Cardiac septum (tissue), 1 donor: ENCODE measurements at regions not wholly inside any gene's neighbourhood (a gene's known extent, or its start where the extent isn't known, plus 50 kb on each side); places are given as distances from the start of the nearest gene placed in this dataset.

ENCODE experiments used
- DNase-seq: peaks from one replicate; pipeline ENCODE4 v3.0.0-alpha.2; 2020; ENCODE audit warnings: low spot score
- intact Hi-C: fragments of 100-400 bp; cut with DNase I; formaldehyde crosslinking; loops from one replicate; pipeline ENCODE4 v1.14.0; 2022
- donor health status: DM: no; HTN: no; CAD: no.

DNA sequence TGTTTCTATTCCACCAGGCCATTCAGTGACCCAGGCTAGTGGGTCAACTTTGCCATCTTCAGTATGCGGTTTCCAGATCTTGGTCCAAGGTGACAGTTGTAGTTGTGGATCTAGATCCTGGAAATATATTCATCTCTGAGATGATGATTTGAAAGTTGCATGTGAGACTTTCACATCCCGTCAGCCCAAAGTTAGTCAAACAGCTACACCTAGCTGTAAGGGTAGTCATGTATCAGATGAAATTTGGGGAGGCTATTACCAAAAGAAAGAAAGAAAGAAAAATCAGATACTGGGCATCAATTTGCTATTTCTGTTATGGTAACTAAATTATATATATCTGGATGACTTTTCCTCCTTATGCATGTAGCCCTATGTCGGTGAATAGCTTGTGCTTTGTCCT lies 259.4 kb upstream of the ARX start:
- intact Hi-C loops = no loop called here
- no peak for DNase-seq

DNA sequence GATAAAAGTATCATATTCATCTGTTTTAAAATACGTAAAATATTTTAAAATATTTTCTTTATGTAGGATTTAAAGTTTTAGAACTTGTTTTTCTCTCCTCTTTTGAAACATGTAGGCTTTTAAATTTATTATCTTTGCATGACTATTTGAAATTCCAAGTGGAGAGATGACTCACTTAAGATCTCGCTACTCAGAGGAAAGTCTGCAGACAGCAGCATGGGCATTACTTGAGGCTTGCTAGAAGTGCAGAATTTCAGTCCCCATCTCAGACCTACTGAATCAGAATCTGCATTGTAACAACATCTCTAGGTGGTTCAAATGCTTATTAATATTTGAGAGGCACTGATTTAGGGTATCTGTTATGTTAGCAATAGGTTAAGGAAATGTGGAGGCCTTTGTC lies 225.7 kb upstream of the ARX start:
- intact Hi-C loops = no loop called here
- no peak for DNase-seq

DNA sequence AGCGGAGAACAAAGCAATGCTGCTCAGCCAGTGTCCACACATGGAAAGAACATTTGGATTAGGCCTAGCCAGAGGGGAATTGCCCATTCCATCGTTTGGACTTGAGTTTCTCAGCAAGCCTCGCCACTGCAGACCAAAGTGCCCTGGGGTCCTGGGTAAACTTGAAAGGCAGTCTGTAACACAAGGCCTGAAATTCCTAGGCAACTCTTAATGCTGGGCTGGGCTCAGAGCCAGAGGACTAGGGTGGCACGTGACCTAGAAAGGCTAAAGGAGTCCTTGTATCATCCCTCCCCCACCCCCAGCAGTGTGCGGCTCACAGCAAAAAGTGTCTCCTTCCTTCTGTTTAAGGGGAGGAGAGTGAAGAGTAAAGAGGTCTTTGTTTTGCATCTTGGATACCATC lies 210.4 kb upstream of the ARX start:
- DNase-seq = no peak
- intact Hi-C loops = no loop called here

DNA sequence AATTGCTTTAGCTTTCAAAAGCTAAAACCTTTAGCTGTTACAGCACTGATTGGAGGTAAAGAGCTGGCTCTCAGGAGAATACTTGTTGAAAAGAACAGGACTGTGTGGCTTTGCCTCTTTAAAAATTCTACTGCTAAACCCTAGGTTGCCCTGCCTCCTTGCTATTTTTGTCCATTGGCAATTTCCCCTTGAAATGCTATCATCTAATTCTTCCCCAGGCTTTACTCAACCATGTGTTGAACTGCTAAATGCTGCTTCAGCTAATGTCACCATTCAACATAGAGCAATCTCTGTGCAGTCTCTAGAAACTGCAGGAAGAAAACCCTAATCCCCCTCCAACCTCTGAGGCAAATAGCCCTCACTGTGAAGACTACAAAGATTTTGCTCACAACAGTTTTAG lies 203.7 kb upstream of the ARX start:
- no peak for DNase-seq

DNA sequence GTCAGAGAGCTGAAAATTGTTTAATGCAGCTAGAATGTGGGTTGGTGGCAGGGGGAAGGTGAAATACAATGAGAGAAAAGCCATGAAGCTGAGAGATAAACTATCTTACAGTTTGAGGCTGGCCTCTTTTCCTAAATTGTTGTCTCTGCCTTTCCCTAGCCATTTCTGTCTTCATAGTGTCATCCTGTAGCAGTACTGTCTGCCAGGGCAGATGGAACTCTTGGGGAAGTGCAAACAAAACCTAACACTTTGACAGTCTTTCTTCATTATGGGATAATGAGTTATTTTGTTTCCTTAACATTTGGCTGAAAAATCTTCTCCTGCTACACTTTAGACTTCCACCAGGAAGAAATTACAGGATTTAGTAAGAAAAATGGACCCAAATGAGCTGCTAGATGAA lies 197.8 kb upstream of the ARX start:
- intact Hi-C loops = no loop called here
- no peak for DNase-seq

More for the DNA sequence above, 203.7 kb upstream of the ARX start:
- intact Hi-C loops = no loop called here

DNA sequence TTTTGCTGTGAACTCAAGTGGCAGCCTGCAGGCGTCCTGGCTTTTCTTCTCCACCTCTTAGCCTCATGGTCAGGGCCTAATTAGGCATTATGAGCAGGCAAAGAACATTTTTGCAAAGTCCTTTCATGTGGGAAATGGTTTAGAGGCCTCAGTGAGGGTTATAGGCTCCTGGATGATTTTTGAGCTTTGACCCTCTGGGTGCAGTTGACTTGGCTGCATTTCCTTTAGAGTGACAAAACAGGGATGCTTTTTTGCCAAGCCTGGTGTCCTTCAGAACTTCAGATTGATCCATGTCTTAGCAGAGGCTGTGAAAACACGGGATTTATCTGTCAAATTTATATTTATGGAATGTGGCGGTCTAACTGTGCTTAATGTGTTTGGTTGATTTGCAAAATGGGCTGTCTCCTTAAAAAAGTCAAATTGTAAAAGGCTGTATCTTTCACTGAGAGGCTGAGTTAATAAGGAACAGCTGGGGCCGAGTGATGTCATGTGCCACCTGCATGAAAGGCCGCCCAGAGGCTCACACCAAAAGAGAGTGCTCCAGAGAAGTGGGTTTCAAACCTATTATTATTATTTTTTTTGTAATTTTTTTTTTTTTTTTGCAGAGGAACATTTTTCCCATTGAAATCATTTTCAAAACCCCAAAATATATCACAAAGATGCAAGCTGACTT lies 192.2 kb upstream of the ARX start:
- intact Hi-C loops = no loop called here

DNA sequence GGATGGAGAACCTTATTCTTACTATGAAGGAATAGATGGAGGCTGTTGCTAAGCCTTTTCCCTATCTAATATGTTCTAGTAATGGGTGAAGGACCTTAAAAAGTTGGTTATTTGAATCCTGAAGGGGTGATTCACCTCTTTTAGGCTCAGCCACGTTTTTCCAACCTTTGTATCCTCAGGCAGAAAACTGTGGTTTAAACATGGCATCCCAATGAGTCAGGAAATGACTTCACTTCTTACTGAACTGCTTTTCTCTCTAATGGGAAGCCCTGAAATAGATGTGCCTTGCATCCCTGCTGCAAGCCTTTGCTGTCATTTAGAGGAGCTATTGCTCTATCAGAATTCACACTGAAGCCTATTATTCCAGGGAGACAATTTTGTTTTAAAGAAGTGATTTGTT lies 191.0 kb upstream of the ARX start:
- DNase-seq = no peak
- intact Hi-C loops = no loop called here

More for the DNA sequence above, 192.2 kb upstream of the ARX start:
- no peak for DNase-seq

DNA sequence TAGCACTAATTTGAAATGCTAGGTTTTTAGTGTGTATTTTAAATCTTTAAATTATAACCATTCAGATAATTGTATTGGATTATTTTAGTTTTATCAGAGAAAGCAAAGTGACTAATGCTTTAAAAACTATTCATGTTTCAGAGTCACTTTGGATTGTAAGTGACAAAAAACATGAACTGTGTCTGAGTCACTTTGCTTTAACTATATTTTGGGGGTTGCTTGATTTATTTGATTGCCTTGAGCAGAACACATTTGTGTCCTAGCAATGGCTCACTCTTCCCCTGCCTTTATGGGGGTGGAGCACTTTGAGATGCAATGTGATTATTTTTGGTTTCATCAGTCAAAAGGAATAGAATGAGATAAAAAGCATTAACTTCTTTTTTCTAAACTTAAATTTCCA lies 188.4 kb upstream of the ARX start:
- intact Hi-C loops = no loop called here

DNA sequence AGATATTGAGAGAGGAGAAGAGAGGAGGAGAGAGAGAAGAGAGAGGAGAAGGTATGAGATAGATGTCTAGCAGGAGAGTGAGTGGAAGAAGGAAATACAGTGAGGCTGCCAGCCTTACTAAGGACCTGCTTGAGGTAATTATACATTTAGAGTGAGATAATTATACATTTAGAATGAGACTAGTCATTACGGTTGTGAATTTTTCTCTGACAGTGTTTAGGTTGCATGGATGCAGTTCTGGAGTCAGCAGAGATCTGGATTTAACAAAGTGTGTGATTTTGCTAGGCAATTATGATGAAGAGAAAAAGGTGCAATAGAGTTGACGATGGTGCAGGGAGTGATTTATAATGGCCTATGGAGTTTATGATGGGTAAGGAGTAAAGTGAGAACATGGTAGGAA lies 187.1 kb upstream of the ARX start:
- no peak for DNase-seq
- intact Hi-C loops = no loop called here

More for the DNA sequence above, 188.4 kb upstream of the ARX start:
- no peak for DNase-seq

DNA sequence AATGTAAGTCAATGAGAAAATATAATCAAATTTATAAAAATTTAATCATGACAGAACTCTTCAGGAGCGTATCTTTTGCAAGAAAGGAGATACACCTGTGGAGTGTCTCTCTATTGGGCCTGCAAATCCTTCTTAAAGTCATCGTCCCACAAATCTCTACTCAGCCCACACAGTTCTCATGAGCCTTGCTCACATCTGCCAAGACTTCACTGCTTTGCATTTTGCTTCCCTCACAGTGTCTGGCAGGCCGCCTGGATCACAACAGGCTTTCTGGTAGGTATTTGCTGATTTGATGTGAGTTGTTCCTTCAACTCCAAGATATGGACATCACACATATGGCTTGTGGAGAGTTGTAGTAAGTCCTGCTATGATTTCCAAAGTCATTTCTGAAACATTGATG lies 183.1 kb upstream of the ARX start:
- intact Hi-C loops = no loop called here
- no peak for DNase-seq

DNA sequence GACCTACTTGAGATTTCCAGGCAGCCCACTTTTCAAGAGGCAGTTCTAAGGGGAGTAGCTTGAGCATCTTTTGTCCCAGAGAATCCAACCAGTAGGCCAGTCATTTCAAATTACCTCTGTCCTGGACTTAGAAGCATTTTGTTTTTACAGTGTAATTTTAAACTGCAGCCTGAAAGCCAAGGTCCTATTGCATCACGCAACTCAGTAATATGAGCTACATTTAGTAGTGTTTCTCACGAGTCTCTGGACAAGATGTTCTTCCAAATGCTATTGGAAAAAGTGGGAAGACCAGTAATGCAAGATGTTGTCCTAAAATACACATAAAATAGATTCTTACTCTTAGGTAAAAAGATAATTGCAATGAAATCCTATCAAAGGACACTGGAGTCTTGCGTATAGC lies 182.5 kb upstream of the ARX start:
- DNase-seq = no peak
- intact Hi-C loops = no loop called here

DNA sequence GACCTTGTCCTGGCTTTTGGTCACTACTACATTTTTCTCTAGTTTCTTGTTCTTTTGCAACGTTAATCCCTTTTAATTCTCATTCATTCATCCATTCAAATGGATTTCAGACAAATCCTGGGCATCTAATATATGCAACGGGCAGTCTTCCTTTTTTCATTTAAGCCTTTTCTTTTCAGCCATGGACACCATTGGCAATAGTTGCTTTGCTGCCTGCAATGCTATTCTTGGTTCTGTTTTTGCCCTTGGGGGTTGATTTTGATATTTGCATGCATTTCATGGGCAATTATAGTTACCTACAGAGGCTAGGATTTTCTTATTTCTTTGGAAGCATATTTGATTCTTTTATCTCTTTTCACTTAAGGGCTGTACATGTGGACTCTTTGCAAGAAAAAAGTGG lies 180.5 kb upstream of the ARX start:
- no peak for DNase-seq
- intact Hi-C loops = no loop called here

DNA sequence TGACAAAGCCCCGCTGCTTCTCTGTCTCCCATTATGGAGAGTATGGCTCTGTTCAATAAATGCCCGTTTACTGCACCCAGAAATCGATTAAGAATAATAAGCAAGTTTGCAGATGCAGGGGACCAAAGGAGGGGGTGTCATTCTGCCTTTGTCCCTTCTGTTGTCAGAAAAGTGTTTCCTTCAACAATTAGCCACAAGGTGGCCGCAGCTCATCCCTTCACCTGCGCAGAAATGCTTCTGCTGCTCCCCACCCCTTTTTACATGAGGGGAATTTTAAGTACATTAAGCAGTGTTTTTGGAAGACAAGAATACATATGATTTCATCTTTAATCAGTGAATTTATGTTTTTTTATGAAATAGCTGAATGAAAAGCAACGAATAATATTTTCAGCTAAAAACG lies 175.6 kb upstream of the ARX start:
- intact Hi-C loops = no loop called here

DNA sequence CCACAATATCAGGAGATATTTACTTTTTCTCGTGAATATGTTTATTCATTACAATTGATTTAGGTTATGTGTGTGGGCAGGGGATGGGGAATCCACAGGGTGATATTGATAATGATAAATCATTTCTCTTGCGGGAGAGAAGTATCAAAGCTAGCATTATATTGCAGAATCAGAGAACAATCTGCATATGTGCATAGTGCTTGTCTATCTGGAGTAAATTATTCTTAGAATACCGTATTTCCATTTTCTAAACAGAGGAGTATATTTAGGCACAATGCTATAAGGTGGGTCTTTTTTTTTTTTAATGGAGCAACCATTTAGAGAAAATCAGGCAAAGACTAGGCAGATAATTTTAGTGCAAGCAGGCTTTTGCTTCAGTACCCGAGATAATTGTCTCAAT lies 166.0 kb upstream of the ARX start:
- intact Hi-C loops = no loop called here
- no peak for DNase-seq

More for the DNA sequence above, 175.6 kb upstream of the ARX start:
- no peak for DNase-seq

DNA sequence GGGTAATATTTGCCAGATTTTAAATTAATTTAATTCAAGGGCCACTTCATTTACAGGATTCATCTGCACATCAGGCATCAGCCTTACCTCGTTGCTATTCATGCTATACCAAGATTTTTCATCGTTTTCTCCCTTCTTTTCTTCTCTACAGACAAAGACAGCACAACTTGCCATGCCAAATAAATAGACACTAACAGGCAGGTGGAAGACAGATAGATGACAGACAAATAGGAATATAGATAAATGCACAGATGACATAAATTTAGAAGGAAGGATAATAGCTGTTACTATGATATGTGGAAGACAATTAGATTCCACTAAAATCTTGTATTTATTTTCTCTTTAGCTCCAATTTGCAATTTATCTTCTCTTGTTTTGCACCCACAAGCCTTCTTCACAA lies 164.5 kb upstream of the ARX start:
- intact Hi-C loops = no loop called here
- DNase-seq = no peak

DNA sequence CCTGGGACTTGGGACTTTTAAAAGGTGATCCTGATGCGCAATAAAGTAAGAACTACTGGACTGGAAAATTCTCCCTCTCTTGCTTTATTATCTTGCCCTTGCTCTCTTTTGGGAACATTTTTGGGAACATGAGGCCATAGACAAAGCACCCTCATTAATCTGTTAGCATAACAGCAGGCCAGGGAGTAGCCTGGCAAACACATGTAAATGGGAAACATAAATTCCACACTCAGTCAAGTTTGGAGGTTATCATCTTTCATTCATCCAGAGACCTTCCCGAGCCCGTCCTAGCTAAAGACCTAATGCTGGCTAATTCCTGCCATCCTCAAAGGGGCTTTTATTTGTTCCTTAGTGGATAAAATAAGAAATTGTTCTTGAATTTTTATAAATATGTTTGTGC lies 162.8 kb upstream of the ARX start:
- intact Hi-C loops = no loop called here
- no peak for DNase-seq

DNA sequence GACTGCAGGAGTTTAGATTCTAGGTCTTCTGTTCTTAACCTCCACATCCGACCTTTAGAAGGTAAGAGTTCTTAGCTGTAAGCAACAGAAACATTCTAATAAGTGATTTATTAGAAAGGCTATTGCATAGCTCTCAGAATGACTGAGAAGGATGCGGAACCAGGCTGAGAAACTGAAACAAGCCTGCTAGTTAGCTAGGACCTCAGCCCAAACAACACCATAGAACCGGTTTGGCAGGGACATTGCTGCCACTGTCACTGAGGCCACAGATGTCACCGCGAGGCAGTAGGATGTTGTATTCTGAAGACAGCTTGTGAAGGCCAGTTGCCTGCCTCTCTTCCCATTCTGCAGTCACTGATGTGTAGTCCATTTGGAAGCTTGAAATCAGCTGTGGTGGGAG lies 160.0 kb upstream of the ARX start:
- intact Hi-C loops = no loop called here
- no peak for DNase-seq

DNA sequence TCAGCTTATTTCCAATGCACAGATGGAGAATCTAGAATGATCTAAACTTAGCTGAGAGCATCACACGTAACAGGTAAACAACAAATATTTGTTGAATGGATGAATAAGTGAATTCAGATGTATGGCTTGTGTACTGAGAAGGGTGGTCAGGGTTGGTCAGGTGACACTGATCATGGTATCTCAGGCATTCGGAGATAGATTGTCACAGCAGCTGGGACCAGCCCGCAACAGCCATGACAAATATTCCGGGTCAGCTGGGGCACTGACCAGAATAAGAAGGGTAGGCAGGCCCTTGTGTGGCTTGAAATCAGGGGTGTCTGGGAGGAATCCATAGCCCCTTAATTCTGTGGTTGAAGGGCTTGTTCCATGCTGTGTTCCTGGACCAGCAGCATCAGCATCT lies 159.4 kb upstream of the ARX start:
- intact Hi-C loops = no loop called here
- no peak for DNase-seq

DNA sequence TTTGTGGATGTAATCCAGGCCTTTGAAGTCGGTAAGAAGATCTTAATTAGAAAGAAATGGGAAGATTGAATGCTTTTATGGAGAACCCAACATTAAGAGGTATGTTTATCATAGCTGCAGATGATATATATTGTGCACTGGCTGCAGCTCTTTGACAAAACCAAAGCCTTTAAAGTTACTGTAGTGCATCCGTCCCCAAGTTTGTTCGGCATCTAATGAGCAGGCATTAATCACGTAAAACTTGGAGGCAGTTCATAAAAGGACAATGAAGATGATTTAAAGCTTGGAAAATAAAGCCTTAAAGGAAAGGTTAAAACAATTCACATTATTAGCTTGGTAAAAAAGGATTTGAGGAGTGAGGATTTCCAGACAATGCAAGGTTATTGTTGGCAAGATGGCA lies 150.8 kb upstream of the ARX start:
- no peak for DNase-seq
- intact Hi-C loops = no loop called here

DNA sequence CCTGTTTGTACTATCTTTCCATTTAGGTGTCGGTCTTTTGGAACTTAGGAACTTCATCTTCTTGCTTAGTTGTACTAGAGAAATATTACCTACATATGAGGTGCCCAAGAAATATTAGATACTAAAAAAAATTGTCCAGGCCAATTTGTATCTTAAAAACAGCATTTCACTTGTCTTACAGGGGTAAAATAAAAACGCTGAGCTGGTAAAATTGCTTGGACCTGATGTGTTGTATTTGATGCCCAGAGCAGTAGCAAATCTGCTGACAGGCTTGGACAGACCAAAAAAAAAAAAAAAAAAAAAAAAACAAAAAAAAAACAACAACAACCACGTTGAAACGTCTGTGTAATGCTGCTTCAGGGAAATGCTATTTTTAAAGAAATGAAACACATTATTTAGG lies 150.4 kb upstream of the ARX start:
- intact Hi-C loops = no loop called here

DNA sequence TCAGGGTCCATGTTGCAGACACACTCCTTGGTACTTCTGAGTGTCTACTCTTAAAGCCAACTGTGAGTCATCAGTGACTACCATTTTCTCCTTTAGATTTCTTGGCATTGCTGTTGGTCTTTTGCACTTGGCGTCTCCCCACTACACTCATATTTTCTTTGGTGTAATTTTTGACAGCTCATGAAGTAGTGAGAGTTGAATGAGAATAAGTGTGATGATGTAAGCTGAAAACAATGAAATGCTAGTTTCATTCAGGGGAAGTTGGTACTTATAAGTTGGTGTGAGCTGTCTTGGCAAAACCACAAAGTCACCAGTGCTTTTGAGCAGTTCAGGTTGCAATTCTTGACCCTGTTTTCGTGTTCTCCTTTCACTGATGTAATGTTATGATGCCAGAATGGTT lies 142.9 kb upstream of the ARX start:
- DNase-seq = no peak
- intact Hi-C loops = no loop called here

More for the DNA sequence above, 150.4 kb upstream of the ARX start:
- DNase-seq = no peak

DNA sequence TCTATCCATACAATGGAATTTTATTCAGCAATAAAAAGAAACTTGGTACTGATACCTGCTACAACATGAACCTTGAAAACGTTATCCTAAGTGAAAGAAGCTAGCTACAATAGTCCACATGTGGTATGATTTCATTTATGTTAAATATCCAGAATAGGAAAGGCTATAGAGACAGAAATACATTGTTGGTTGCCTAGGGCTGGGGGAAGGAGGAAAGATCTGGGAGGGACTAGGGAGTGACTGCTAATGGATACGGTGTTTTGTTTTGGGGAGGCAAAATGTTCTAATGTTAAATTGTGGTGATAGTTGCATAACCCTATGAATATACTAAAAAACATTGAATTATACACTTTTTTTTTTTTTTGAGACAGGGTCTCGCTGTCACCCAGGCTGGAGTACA lies 141.1 kb upstream of the ARX start:
- DNase-seq = no peak
- intact Hi-C loops = no loop called here
